ENCODE measurements at regions not wholly inside any gene's neighbourhood (a gene's known extent, or its start where the extent isn't known, plus 50 kb on each side); places are given as distances from the start of the nearest gene placed in this dataset.

DNA sequence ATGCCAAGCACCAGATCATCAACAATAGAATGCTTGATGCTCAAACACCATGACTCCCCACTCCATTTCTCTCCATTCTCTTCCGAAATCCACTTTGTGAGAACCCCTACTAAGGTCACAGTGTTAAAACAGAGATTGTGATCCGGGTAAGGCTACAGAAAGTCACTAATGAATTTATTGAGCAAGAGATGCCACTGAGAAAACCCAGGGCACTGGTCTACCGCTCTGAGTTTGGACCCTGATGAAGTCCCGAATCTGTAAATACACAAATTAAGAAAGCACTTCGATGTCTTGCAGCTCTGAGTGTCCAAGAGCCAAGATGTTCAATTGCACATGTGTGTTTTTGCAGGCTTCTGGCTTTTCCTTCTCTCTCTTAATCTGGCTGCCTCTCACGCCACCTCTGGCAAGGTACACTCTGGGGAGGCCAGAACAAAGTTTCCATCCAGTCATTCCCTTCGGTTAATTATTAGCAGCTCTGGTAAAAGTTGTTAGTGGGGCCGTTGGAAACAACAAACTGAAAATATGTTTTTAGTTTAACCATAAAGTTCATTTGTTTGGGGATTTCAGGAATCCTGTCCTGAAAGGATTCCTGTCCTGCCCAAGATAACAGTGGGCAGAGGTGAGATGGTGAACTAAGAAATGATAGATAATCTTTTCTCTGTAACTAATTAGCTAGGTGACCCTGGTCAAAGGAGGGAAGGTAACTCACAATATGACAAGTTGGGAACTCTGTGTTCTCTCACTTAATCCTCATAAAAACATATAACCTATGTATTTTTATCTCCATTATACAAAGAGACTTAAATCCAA lies 75.4 kb downstream of the BTG1 start:
- TF ChIP-seq, protein P1, sequence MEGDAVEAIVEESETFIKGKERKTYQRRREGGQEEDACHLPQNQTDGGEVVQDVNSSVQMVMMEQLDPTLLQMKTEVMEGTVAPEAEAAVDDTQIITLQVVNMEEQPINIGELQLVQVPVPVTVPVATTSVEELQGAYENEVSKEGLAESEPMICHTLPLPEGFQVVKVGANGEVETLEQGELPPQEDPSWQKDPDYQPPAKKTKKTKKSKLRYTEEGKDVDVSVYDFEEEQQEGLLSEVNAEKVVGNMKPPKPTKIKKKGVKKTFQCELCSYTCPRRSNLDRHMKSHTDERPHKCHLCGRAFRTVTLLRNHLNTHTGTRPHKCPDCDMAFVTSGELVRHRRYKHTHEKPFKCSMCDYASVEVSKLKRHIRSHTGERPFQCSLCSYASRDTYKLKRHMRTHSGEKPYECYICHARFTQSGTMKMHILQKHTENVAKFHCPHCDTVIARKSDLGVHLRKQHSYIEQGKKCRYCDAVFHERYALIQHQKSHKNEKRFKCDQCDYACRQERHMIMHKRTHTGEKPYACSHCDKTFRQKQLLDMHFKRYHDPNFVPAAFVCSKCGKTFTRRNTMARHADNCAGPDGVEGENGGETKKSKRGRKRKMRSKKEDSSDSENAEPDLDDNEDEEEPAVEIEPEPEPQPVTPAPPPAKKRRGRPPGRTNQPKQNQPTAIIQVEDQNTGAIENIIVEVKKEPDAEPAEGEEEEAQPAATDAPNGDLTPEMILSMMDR (conservative IDR thresholded peaks at IDR 0.05) = no peak
- no peak overlapping the region for H3K27ac ChIP-seq

DNA sequence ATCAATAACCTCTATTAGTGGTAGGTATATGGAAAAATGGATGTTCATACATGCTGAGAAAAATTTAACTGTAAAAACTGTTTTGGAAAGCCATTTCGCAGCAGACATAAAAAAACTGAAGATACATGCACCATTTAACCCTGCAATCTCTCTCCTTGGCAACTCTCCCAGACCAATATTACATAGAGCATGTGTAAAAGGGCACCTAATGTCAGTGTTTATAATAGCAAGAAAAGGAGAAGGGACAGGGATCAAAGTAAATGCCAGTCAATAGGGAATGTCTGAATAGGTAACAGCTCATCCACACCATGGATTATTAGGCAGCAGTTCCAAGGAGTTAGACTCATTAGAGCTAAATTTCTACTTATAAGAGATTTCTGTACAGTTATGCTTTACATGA lies 77.2 kb downstream of the BTG1 start:
- TF ChIP-seq, protein P1 (conservative IDR thresholded peaks at IDR 0.05) = no peak
- no peak overlapping the region for H3K27ac ChIP-seq

DNA sequence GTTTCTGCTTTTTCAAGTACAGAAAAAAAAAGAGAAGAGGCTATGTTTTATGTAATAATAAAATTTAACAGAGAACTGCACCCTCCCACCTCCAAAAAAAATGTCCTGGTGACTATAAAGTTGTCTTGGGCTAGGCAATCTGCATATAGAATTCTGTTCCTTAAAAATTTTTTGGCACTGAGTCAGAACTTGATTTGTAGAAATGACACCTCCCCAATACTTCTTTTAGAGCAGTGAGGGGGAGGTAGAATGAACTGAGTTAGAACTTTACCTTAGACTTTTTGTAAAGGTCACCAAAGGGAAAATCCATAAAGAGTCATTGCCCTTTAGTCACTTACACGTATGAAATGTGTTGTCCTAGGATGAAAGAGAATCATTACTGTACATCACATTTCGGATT lies 80.0 kb downstream of the BTG1 start:
- no peak overlapping the region for H3K27ac ChIP-seq
- TF ChIP-seq, protein P1 (conservative IDR thresholded peaks at IDR 0.05) = no peak

DNA sequence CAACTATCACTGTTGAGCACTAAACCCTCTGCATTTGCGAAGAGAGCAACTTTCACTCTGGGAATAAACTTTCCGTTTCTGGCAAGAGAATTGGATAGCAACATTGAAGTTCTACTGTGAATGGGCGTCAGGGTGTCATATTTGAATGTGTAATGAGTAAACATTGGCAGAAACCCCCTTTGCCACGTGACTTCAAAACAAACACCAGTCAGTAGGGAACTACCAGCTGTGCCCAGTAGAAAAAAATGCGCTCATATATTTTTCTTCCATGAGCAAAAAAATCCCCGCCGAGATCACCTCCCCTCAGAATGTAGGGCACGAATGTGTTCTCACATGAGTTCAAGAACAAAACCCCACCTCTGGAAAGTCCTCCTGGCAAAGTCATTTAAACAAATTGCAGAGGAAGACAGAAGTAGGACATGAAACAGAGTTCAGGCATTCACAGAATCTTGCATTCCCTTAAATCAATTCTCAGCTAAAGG lies 80.6 kb downstream of the BTG1 start:
- H3K27ac ChIP-seq = no peak overlapping the region

DNA sequence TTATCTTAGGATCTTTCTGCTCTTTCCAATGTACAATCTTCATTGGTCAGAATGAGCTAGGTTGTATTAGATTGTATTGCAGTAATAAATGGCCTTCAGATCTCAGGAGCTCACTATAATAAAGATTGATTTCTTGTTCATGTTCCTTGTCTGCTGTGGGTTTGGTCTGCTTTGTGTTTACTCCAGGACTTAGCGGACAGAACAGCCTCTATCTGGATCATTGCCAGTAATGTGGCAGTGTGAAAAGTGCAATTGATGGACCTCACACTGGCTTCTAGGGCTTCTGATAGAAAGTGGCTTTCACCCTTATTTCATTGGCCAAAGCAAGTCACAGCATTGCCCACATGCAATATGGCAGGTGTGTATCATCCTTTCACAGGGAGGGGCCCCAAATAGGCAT lies 81.2 kb downstream of the BTG1 start:
- TF ChIP-seq, protein P1 (conservative IDR thresholded peaks at IDR 0.05) = no peak
- no peak overlapping the region for H3K27ac ChIP-seq

More for the DNA sequence above, 80.6 kb downstream of the BTG1 start:
- TF ChIP-seq, protein P1 (conservative IDR thresholded peaks at IDR 0.05) = no peak

DNA sequence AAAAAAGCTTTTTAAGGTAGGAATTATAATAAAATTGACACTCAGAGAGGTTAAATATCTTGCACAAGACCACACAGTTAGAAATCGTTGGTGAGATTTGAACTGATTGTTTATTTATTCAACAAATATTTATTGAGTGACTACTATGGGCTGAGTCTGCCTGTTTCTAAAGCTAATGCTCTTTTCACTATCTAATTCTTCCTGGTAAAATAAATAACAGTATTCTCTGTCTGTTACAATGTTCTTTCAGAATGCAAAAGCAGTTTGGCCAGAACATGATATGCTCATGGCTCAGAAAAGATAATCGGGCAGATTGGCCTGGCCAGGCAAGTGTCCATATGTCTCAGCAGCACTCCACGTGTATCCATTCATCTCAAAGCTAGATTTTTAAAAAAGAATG lies 82.0 kb downstream of the BTG1 start:
- TF ChIP-seq, protein P1 (conservative IDR thresholded peaks at IDR 0.05) = no peak
- no peak overlapping the region for H3K27ac ChIP-seq

DNA sequence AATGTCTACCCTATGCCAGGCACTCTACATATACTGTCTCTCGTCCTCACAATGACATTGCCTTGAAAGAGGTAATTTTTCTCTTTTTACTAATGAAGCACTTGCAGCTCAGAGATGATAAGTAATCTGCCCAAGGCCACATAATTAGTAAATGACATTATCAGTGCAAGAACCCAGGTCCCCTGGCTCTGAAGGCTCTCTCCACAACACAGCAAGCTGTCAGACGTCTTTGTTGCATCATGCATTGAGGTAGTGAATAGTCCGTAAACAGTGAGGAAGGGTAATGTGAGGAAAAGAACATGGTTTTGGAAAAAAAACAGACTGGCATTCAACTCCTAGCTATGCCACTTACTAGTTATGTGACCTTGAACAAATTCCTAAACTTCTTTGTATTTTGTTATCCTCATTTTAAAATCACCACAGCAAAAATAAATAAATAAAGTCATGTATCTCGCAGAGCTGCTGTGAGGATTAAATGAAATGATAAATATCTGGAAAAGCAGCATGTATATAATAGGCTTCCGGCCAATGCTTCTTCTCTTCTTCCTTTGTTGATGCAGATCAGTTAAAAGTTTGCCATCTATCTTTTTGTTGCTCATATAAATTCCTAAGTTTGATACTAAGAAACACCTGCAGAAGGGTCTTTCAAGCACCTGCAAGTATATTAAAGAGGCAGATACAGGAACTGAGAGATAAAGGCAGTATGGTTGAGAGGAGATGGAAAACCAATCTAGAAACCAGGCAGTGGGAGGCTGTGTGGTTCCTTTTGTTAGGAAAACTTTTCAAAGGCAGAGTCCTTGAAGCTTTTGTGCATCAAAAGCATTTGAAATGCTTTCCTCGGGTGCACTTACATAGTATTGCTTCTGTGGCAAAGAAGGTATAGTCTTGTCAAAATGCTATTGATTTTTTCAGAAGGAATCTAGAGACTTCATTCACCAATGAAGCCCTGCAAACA lies 82.8 kb downstream of the BTG1 start:
- H3K27ac ChIP-seq = no peak overlapping the region
- TF ChIP-seq, protein P1 (conservative IDR thresholded peaks at IDR 0.05) = no peak
